Keratinocyte (primary cell): ENCODE measurements at regions not wholly inside any gene's neighbourhood (a gene's known extent, or its start where the extent isn't known, plus 50 kb on each side); places are given as distances from the start of the nearest gene placed in this dataset.

Experiments used
- DNase-seq: peaks from one replicate; pipeline ENCODE4 v3.0.0-alpha.2; 2011; ENCODE audit warnings: low read depth, missing footprints, low spot score
- FAIRE-seq: peaks from 2 replicates; lab custom pipeline; 2011; peaks lifted over from hg19 to GRCh38; lab: Jason Lieb, UNC
- H2AFZ ChIP-seq: 2 replicates; pipeline ENCODE4 v1.6.0; 2012; ENCODE audit warnings: low read length, control low read depth, inconsistent platforms; ENCODE audit not compliant: control insufficient read depth
- H3K27ac ChIP-seq: 2 replicates; pipeline ENCODE4 v1.5.1; 2011; ENCODE audit warnings: low read length; ENCODE audit not compliant: control insufficient read depth, insufficient read depth
- H3K27me3 ChIP-seq: 3 replicates; pipeline ENCODE4 v1.6.0; 2011; ENCODE audit warnings: low read length; ENCODE audit not compliant: control insufficient read depth, insufficient read depth; ENCODE audit errors: extremely low read depth
- H3K36me3 ChIP-seq, 2 experiments: 2 replicates in 1 of 2; 3 replicates in 1 of 2; pipeline ENCODE4 v1.5.1; 2011; ENCODE audit warnings: low read length in 2 of 2, mild to moderate bottlenecking in 1 of 2; ENCODE audit not compliant: control insufficient read depth in 2 of 2, insufficient read depth in 2 of 2; ENCODE audit errors: extremely low read depth in 1 of 2
- H3K4me1 ChIP-seq: 3 replicates; pipeline ENCODE4 v1.5.1; 2011; ENCODE audit warnings: low read length; ENCODE audit not compliant: control insufficient read depth, insufficient read depth; ENCODE audit errors: extremely low read depth
- H3K4me2 ChIP-seq: 3 replicates; pipeline ENCODE4 v1.6.0; 2011; ENCODE audit warnings: low read depth, low read length; ENCODE audit not compliant: control insufficient read depth, insufficient read depth; ENCODE audit errors: extremely low read depth
- H3K4me3 ChIP-seq, 3 experiments: fragments of 200-600 bp in 1 of 3; sonication (generic) in 1 of 3; 2 replicates in 2 of 3; 3 replicates in 1 of 3; pipeline ENCODE4 v1.5.1; 2011 to 2016; ENCODE audit warnings: low read length in 3 of 3, mild to moderate bottlenecking in 3 of 3, control low read depth in 2 of 3, inconsistent platforms in 1 of 3, low read depth in 1 of 3, mixed read lengths in 1 of 3, mixed run types in 1 of 3, moderate library complexity in 1 of 3; ENCODE audit not compliant: control insufficient read depth in 2 of 3, insufficient read depth in 2 of 3; ENCODE audit errors: extremely low read depth in 1 of 3
- H3K79me2 ChIP-seq: 2 replicates; pipeline ENCODE4 v1.6.0; 2012; ENCODE audit warnings: low read length; ENCODE audit not compliant: control insufficient read depth, insufficient read depth
- H3K9ac ChIP-seq: 3 replicates; pipeline ENCODE4 v1.6.0; 2011; ENCODE audit warnings: low read length; ENCODE audit not compliant: control insufficient read depth, insufficient read depth; ENCODE audit errors: extremely low read depth
- H3K9me1 ChIP-seq: 3 replicates; pipeline ENCODE4 v1.6.0; 2011; ENCODE audit warnings: low read length; ENCODE audit not compliant: control insufficient read depth, insufficient read depth; ENCODE audit errors: extremely low read depth
- H3K9me3 ChIP-seq: 2 replicates; pipeline ENCODE4 v1.5.1; 2012; ENCODE audit warnings: low read depth, low read length; ENCODE audit not compliant: control insufficient read depth
- H4K20me1 ChIP-seq: 3 replicates; pipeline ENCODE4 v1.6.0; 2011; ENCODE audit warnings: low read length; ENCODE audit not compliant: control insufficient read depth, insufficient read depth; ENCODE audit errors: extremely low read depth
- EZH2 ChIP-seq: IDR thresholded peaks from one replicate; pipeline ENCODE4 v1.6.1; 2012; ENCODE audit warnings: inconsistent platforms, mild to moderate bottlenecking, low read length, moderate library complexity
- dilution Hi-C: fragments of 300-500 bp; cut with MboI; formaldehyde crosslinking; loops from one replicate; pipeline ENCODE4 v1.7.0; 2020; ENCODE audit warnings: low sequenced_read_pairs; ENCODE audit not compliant: extremely low pct_ligation_motif_present
- TF ChIP-seq, protein P1 (sequence below), 3 experiments: IDR thresholded peaks in 1 of 3; conservative IDR thresholded peaks in 1 of 3; optimal IDR thresholded peaks in 1 of 3; 2 replicates in 2 of 3; 3 replicates in 1 of 3; pipeline versions ENCODE3 to v1.5.1; 2011; ENCODE audit warnings: low read length in 3 of 3, mild to moderate bottlenecking in 3 of 3, moderate library complexity in 2 of 3, control low read depth in 1 of 3, inconsistent platforms in 1 of 3; ENCODE audit not compliant: insufficient read depth in 2 of 3; ENCODE audit errors: extremely low read depth in 1 of 3

DNA sequence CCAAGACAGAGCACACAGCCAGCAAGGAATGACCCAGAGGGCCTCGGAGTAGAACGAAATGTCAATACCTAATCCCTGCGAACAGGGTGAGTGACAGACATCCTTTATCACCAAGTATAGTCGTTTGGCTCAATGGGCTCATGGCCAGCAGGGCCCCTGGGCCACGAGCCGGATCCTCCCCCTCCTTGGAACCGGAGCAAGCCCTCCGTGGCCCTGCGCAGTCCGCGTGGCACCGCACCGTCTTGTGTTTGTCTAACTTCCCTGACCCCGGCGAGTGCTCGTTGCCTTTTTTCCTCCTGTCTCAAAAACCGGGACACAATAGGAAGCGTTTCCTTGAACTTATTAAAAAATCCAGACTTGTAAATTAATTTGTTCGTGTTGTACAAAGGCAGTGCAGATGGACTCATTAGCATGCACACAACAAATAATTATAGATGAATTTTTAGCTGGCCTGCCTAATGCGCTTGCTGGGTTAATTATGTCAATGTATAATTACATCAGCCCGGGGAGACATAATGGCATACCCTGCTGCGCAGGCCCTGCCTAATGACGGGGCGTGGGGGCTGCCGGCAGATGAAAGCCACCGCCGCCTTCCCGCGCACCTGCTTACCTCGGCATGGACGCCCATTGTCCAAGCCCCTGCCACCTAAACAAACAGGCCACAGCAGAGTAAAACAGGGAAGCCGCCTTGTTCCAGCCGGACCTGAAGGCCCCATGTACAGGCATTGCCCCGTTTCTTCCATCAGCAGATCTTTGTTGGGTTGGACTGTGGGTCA lies 81.6 kb downstream of the PHETA1 start:
- Histone ChIP-seq H3K4me1 (no peaks in the 10 kb centered on the region), H3K27me3 (peaks cover 7% of the 10 kb centered on the region), H3K36me3 (no peaks in the 10 kb centered on the region), H3K79me2 (no peaks in the 10 kb centered on the region), H2AFZ (no peak overlapping the region), H3K9me3 (no peaks in the 10 kb centered on the region), H3K9ac (no peak overlapping the region), H4K20me1 (no peaks in the 10 kb centered on the region), H3K4me3 (no peak overlapping the region), H3K4me2 (no peak overlapping the region), H3K9me1 (no peaks in the 10 kb centered on the region), H3K27ac (no peak overlapping the region)
- DNase-seq (no peak), FAIRE-seq (no peak)
- dilution Hi-C loops = no loop called here
- TF ChIP-seq, protein P1, sequence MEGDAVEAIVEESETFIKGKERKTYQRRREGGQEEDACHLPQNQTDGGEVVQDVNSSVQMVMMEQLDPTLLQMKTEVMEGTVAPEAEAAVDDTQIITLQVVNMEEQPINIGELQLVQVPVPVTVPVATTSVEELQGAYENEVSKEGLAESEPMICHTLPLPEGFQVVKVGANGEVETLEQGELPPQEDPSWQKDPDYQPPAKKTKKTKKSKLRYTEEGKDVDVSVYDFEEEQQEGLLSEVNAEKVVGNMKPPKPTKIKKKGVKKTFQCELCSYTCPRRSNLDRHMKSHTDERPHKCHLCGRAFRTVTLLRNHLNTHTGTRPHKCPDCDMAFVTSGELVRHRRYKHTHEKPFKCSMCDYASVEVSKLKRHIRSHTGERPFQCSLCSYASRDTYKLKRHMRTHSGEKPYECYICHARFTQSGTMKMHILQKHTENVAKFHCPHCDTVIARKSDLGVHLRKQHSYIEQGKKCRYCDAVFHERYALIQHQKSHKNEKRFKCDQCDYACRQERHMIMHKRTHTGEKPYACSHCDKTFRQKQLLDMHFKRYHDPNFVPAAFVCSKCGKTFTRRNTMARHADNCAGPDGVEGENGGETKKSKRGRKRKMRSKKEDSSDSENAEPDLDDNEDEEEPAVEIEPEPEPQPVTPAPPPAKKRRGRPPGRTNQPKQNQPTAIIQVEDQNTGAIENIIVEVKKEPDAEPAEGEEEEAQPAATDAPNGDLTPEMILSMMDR (optimal IDR thresholded peaks at IDR 0.05 in 1 of 3, IDR thresholded peaks at IDR 0.05 in 1 of 3, conservative IDR thresholded peaks at IDR 0.05 in 1 of 3; ENCODE audit: extremely low read depth in 1 of 3, insufficient read depth in 2 of 3, low read length in 3 of 3) = no peak
- no peak for TF ChIP-seq EZH2

GRCh38 chr12:111285200-111285599 lies 83.7 kb downstream of the PHETA1 start:
- no peak overlapping the region for H3K27ac ChIP-seq
- no peak overlapping the region for H2AFZ ChIP-seq
- H3K27me3 ChIP-seq = peaks cover 7% of the 10 kb centered on the region
- no peak overlapping the region for H3K9ac ChIP-seq
- dilution Hi-C loops = no loop called here
- TF ChIP-seq, protein P1 (optimal IDR thresholded peaks at IDR 0.05 in 1 of 3, IDR thresholded peaks at IDR 0.05 in 1 of 3, conservative IDR thresholded peaks at IDR 0.05 in 1 of 3; ENCODE audit: extremely low read depth in 1 of 3, insufficient read depth in 2 of 3, low read length in 3 of 3) = no peak
- no peak for TF ChIP-seq EZH2
- no peaks in the 10 kb centered on the region for H3K36me3 ChIP-seq
- no peaks in the 10 kb centered on the region for H3K9me3 ChIP-seq
- no peak overlapping the region for H3K4me2 ChIP-seq
- H3K4me1 ChIP-seq = no peaks in the 10 kb centered on the region
- H3K4me3 ChIP-seq = no peak overlapping the region
- no peaks in the 10 kb centered on the region for H3K9me1 ChIP-seq
- DNase-seq (no peak), FAIRE-seq (no peak)
- no peaks in the 10 kb centered on the region for H3K79me2 ChIP-seq
- H4K20me1 ChIP-seq = no peaks in the 10 kb centered on the region
